GM12872 (cell line): ENCODE measurements at regions not wholly inside any gene's neighbourhood (a gene's known extent, or its start where the extent isn't known, plus 50 kb on each side); places are given as distances from the start of the nearest gene placed in this dataset.

ENCODE experiments used
- TF ChIP-seq, protein P1 (sequence below): IDR thresholded peaks from 3 replicates; pipeline ENCODE4 v1.5.1; 2011; ENCODE audit warnings: low read depth, mild to moderate bottlenecking, low read length, moderate library complexity; ENCODE audit not compliant: insufficient read depth

DNA sequence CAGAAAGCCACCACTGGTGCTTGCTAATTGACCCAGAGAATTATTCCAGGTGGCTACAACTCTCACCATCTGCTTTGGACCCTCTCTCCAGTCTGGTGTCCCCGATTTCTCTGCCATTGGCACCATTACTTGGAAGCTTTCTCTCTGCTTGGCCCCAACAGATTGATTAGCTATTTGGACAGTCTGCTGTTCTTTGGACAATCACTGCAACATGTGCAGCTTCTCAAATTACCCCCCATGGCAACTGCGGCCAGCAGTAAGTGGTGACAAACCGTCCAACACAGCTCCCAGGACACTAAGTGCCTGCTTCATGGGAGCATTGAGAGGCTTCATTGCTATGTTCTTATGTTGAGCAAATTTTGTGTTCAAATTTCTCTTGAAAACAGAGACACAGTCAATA lies 309.8 kb downstream of the TAF11L14 start:
- TF ChIP-seq, protein P1, sequence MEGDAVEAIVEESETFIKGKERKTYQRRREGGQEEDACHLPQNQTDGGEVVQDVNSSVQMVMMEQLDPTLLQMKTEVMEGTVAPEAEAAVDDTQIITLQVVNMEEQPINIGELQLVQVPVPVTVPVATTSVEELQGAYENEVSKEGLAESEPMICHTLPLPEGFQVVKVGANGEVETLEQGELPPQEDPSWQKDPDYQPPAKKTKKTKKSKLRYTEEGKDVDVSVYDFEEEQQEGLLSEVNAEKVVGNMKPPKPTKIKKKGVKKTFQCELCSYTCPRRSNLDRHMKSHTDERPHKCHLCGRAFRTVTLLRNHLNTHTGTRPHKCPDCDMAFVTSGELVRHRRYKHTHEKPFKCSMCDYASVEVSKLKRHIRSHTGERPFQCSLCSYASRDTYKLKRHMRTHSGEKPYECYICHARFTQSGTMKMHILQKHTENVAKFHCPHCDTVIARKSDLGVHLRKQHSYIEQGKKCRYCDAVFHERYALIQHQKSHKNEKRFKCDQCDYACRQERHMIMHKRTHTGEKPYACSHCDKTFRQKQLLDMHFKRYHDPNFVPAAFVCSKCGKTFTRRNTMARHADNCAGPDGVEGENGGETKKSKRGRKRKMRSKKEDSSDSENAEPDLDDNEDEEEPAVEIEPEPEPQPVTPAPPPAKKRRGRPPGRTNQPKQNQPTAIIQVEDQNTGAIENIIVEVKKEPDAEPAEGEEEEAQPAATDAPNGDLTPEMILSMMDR = no peak

DNA sequence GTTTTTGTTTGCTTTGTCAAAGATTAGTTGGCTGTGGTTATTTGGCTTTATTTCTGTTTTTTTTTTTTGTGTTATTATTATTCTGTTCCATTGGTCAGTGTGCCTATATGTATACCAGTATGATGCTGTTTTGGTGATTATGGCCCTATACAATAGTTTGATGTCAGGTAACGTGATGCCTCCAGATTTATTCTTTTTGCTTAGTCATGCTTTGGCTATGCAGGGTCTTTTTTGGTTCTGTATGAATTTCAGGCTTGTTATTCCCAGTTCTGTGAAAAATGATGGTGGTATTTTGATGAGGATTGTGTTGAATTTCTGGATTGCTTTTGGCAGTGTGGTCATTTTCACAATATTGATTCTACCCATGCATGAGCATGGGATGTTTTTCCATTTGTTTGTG lies 312.8 kb downstream of the TAF11L14 start:
- TF ChIP-seq, protein P1 = no peak

DNA sequence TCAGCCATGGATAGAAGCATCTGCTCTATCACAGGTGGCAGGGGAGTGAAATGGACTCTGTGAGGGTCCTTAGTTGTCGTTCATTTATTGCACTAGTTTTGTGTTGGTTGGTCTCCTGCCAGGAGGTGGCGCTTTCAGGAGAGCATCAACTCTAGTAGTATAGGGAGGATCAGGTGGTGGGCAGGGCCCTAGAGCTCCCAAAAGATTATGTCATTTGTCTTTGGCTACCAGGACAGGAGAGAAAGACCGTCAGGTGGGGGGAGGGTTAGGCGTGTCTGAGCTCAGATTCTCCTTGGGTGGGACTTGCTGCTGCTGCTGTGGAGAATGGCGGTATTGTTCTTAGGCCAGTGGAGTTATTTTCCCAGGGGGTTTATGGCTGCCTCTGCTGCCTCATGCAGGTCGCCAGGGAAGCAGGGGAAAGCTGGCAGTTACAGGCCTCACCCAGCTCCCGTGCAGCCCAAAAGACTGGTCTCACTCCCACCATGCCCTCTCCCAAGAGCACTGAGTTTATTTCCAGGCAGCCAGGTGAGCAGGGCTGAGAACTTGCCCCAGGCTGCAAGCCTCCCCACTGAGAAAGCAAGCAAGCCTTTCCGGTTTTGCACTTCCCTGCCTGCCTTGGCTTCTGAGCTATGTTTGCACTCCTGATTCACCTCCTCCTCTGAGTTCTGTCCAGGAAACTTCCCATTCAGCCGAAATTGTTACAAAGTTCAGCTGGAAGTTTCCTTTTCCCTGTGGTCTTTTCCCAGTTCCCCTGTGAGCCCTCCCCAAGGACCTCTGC lies 317.3 kb downstream of the TAF11L14 start:
- TF ChIP-seq, protein P1 = no peak

DNA sequence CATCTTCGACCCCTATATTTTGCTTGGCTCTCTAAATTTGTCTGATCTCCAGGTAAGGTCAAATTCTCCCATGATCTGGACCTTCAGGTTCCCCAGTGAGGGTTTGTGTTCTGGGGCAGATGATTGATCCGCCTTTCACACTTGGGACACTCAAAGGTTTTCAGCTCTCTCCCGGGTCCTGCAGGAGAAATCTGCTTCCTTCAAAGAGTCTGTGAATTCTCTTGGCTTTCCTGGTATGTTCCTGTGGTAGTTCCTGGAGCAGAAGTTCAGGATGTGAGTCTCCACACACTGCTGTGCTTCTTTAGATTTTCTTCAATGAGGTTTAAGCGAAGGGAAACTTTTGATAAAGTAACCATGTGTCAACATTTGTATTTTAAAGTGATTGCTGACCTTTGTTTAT lies 318.0 kb downstream of the TAF11L14 start:
- TF ChIP-seq, protein P1 = no peak

DNA sequence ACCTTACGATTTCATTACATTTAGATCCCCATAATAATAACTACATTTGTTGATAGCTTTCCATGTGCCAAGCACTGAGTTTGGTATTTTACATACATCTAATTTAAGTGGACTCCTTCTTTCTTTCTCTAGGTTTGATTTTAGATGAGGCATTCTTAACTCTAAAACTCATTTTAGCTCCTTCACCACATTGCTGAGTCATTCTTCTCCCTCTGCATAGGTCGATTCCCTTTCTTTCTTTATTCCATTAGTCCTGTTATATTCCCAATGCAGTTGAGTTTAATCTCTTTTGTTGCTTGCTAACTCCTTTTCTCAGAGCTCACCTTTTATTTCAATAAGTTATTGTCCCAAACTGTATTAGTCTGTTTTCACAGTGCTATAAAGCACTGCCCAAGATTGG lies 329.8 kb downstream of the TAF11L14 start:
- TF ChIP-seq, protein P1 = no peak

DNA sequence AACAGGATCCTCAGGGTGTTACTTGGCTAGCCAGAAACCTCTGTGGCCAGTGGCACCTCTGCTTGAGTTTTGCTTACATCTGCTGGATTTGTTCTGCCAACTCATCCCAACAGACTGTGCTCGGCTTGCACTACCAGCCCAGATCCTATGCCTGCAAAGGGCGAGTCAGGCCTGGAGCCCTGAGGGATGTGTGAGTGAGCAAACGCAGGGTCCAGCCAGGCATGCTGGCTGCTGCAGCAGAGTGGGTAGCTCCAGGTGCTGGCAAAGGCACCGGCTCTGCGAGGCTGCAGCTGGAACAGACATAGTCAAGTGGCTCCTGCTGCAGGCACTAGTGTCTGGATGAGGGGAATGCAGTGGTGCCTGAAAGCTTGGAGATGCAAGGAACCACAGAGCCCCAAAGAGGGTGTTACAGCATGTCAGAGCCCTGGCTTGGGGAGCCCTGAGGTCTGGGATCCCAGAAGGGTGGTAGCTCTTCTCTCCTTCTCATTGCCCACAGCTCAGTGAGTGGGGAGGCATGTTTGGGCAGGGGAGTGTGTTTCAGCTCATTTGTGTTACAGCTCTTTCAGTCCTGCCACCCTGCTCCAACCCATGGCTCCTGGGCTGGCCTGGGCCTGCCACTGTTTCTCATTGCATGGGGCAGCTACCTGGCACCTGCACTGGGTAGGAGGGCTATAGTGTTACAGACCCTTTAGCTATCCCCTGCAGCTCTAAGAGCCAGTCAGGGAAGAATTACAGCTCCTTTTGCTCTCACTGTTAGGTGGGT lies 332.6 kb downstream of the TAF11L14 start:
- TF ChIP-seq, protein P1 = no peak

DNA sequence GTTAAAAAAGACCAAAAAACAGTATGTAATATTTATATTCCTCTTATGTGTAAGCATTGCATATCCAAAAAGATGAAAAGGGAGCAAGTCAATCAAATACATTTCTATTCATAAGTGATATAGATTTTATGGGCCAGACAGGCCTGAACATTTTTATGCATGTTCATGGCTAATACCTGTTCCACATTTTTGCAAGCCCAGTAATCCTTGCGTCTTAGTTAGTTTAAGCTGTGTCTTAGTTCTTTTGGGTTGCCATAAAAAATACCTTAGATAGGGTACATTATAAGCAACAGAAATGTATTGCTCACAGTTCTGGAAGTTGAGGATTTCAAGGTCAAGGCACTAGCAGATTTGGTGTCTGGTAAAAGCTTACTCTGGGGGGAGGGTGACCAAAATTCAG lies 342.1 kb downstream of the TAF11L14 start:
- TF ChIP-seq, protein P1 = no peak
